Adipocyte (in vitro differentiated cells): ENCODE measurements at regions not wholly inside any gene's neighbourhood (a gene's known extent, or its start where the extent isn't known, plus 50 kb on each side); places are given as distances from the start of the nearest gene placed in this dataset.
A peak's percentile ranks its signal among the peaks of the same experiment; 100 is the strongest.

Experiments
- DNase-seq: peaks from one replicate; pipeline ENCODE4 v3.0.0-alpha.2; 2015; ENCODE audit warnings: low read depth
- H3K27me3 ChIP-seq: replicated peaks from 2 replicates; pipeline ENCODE4 v1.7.0; 2013; ENCODE audit warnings: mild to moderate bottlenecking, low read length, moderate library complexity; ENCODE audit not compliant: control insufficient read depth, insufficient read depth
- H3K36me3 ChIP-seq: 2 replicates; pipeline ENCODE4 v1.7.0; 2013; ENCODE audit warnings: low read length, mild to moderate bottlenecking, moderate library complexity; ENCODE audit not compliant: control insufficient read depth, insufficient read depth, severe bottlenecking
- H3K4me1 ChIP-seq: 2 replicates; pipeline ENCODE4 v1.7.0; 2013; ENCODE audit warnings: mild to moderate bottlenecking, low read length, moderate library complexity; ENCODE audit not compliant: control insufficient read depth, insufficient read depth
- H3K4me3 ChIP-seq: 2 replicates; pipeline ENCODE4 v1.7.0; 2013; ENCODE audit warnings: mild to moderate bottlenecking, low read length, moderate library complexity
- H3K9ac ChIP-seq: 2 replicates; pipeline ENCODE4 v1.7.0; 2013; ENCODE audit warnings: mild to moderate bottlenecking, low read length, moderate library complexity
- H3K9me3 ChIP-seq: 2 replicates; pipeline ENCODE4 v1.7.0; 2013; ENCODE audit warnings: mild to moderate bottlenecking, low read length, moderate library complexity; ENCODE audit not compliant: control insufficient read depth

- Histone ChIP-seq H3K4me1 (peaks cover 6% of the 10 kb centered on the region), H3K9me3 (no peaks in the 10 kb centered on the region), H3K27me3 (no peaks in the 10 kb centered on the region), H3K9ac (no peak overlapping the region), H3K36me3 (no peaks in the 10 kb centered on the region), H3K4me3 (no peak overlapping the region)
- DNase-seq = no peak
These were observed 164.3 kb downstream of the BUB3 start for GRCh38 chr10:123318516-123318915.

- H3K27me3 ChIP-seq = no peaks in the 10 kb centered on the region
- no peaks in the 10 kb centered on the region for H3K9me3 ChIP-seq
- peaks cover 6% of the 10 kb centered on the region for H3K4me1 ChIP-seq
- no peak overlapping the region for H3K4me3 ChIP-seq
- no peak overlapping the region for H3K9ac ChIP-seq
- no peaks in the 10 kb centered on the region for H3K36me3 ChIP-seq
- DNase-seq = no peak
These were observed 165.9 kb downstream of the BUB3 start for GRCh38 chr10:123320091-123320490.

- Histone ChIP-seq H3K9ac (no peak overlapping the region), H3K4me1 (no peaks in the 10 kb centered on the region)
These were observed 169.7 kb downstream of the BUB3 start for GRCh38 chr10:123323884-123324283.

DNA sequence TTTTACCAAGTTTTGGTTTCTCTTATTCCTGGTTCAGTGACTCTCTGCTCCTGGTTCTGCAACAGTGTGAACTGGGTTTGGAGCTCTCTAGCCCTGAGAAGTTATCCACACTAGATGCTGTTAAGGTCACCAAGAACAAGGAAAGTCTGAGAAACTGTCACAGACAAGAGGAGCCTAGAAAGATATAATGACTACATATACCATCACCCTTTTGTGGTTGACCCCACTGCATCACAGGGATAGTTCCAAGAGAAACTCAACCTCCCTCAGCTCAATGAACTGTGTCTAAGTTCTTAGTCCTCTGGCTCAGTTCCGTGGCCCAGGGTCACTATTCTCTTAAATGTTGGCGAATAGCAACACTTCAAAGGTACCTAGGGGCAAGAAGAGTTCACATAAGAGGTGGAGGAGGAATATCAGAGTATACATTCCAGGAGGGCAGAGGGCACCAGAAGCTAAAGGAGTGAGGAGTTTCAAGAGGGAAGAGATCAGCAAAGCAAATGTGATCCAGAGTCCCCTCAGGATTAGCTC lies 171.5 kb downstream of the BUB3 start:
- H3K4me3 ChIP-seq = no peak overlapping the region
- no peaks in the 10 kb centered on the region for H3K27me3 ChIP-seq
- no peaks in the 10 kb centered on the region for H3K4me1 ChIP-seq
- no peak for DNase-seq
- no peaks in the 10 kb centered on the region for H3K36me3 ChIP-seq
- H3K9ac ChIP-seq = no peak overlapping the region
- peaks cover 6% of the 10 kb centered on the region for H3K9me3 ChIP-seq

More at GRCh38 chr10:123323884-123324283, 169.7 kb downstream of the BUB3 start:
- Histone ChIP-seq H3K36me3 (no peaks in the 10 kb centered on the region), H3K27me3 (no peaks in the 10 kb centered on the region), H3K4me3 (no peak overlapping the region), H3K9me3 (peaks cover 6% of the 10 kb centered on the region)
- no peak for DNase-seq

- H3K36me3 ChIP-seq = no peaks in the 10 kb centered on the region
- no peaks in the 10 kb centered on the region for H3K4me1 ChIP-seq
- H3K9me3 ChIP-seq = peaks cover 6% of the 10 kb centered on the region
- H3K4me3 ChIP-seq = no peak overlapping the region
- H3K27me3 ChIP-seq = no peaks in the 10 kb centered on the region
- DNase-seq = no peak
- H3K9ac ChIP-seq = no peak overlapping the region
These were observed 172.5 kb downstream of the BUB3 start for GRCh38 chr10:123326674-123327073.

GRCh38 chr10:123327450-123327849 lies 173.2 kb downstream of the BUB3 start:
- Histone ChIP-seq H3K9me3 (peaks cover 6% of the 10 kb centered on the region), H3K9ac (no peak overlapping the region), H3K4me3 (no peak overlapping the region), H3K4me1 (no peaks in the 10 kb centered on the region), H3K27me3 (no peaks in the 10 kb centered on the region), H3K36me3 (no peaks in the 10 kb centered on the region)
- no peak for DNase-seq

GRCh38 chr10:123327896-123328295 lies 173.7 kb downstream of the BUB3 start:
- no peaks in the 10 kb centered on the region for H3K36me3 ChIP-seq
- no peaks in the 10 kb centered on the region for H3K4me1 ChIP-seq
- H3K9me3 ChIP-seq = peaks cover 6% of the 10 kb centered on the region
- DNase-seq = no peak
- no peak overlapping the region for H3K4me3 ChIP-seq
- no peaks in the 10 kb centered on the region for H3K27me3 ChIP-seq
- no peak overlapping the region for H3K9ac ChIP-seq

DNA sequence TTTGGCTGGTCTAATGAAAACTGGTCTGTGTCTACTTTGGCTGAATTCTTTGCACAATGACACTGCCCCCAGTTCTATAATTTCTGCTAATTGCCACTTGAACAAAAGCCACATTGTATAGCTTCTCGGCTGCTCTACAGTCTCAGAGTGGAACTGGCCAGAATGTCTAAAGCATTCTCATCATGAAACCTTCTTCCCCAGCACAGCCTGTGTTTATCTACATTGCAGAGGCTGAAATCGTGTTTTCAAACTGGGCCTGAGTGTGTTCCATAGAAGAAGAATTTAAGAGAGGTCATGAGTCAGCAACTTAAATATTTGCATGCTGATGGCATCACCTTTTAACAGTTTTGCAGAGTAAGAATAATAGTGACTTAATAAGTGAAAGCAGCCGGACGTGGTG lies 177.2 kb downstream of the BUB3 start:
- no peaks in the 10 kb centered on the region for H3K36me3 ChIP-seq
- H3K4me1 ChIP-seq = no peaks in the 10 kb centered on the region
- no peak overlapping the region for H3K4me3 ChIP-seq
- H3K9ac ChIP-seq = no peak overlapping the region
- H3K9me3 ChIP-seq = peaks cover 4% of the 10 kb centered on the region
- DNase-seq = peak; percentile 1
- H3K27me3 ChIP-seq = no peaks in the 10 kb centered on the region

DNA sequence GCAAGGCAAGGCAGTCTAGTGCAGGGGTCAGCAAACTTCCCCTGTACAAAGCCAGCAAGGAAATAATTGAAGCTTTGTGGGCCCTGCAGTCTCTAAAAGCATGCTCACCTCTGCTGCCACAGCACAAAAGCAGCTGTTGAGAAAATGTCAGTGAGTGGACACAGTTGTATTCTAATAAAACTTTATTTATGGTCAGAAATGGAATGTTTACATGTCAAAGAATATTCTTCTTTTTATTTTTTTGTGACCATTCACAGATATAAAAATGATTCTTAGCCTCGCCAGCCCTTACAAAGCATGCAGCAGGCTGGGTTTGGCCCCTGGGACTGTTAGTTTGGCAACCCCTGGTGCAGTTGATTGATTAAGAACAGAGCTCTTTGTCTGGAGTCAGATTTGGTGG lies 192.4 kb downstream of the BUB3 start:
- Histone ChIP-seq H3K4me1 (no peaks in the 10 kb centered on the region), H3K9ac (no peak overlapping the region), H3K4me3 (no peak overlapping the region), H3K27me3 (no peaks in the 10 kb centered on the region), H3K36me3 (no peaks in the 10 kb centered on the region), H3K9me3 (no peaks in the 10 kb centered on the region)
- no peak for DNase-seq

DNA sequence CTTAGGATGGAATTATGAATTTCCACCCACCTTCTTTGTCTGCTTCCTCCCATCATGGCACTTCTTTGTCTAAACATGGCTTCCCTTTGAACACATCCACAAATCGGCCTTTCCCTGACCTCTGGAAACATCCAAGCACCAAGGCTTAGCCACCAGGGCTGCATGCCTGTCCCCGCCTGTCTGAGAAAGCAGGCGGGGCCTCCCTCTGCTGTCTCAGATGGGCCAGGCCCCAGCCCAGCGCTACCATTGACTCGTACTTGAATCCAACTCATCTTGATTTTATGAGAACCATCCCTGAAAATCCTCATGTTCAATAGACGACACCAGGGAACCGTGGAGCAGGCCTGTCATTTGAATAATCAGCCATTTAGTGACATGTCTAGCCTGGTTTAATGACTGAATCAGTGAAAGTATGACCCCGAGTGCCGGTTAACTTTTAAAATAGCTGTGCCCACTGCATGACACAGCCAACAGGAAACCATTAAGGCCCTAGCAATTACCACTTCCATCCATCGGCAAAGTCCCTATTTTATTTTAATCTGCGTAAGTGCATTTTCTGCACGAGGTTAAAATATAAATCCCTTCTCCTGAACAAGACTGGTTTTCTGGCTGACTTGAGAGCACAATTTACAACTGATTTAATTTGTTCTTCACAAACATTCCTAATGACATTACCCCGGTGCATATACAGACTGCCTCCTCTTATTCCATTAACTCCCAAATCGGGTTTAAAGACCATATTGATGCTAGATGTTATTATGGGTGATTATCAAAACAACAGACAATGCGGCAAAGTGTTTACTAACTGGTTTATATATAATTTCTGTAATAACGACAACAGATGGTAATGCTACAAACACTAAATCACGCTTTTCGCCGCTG lies 194.7 kb downstream of the BUB3 start:
- Histone ChIP-seq H3K36me3 (no peaks in the 10 kb centered on the region), H3K9ac (no peak overlapping the region), H3K9me3 (no peaks in the 10 kb centered on the region), H3K4me3 (no peak overlapping the region), H3K4me1 (no peaks in the 10 kb centered on the region), H3K27me3 (no peaks in the 10 kb centered on the region)
- no peak for DNase-seq

- Histone ChIP-seq H3K4me1 (no peaks in the 10 kb centered on the region), H3K36me3 (no peaks in the 10 kb centered on the region), H3K9ac (no peak overlapping the region), H3K27me3 (no peaks in the 10 kb centered on the region), H3K9me3 (no peaks in the 10 kb centered on the region), H3K4me3 (no peak overlapping the region)
- DNase-seq = no peak
These were observed 197.5 kb downstream of the BUB3 start for GRCh38 chr10:123351715-123352114.
